ENCODE measurements at regions not wholly inside any gene's neighbourhood (a gene's known extent, or its start where the extent isn't known, plus 50 kb on each side); places are given as distances from the start of the nearest gene placed in this dataset.

- DNase-seq = peak; percentile 57
Observed at GRCh38 chr2:42930025-42930581, 137.7 kb upstream of the HAAO start.

DNA sequence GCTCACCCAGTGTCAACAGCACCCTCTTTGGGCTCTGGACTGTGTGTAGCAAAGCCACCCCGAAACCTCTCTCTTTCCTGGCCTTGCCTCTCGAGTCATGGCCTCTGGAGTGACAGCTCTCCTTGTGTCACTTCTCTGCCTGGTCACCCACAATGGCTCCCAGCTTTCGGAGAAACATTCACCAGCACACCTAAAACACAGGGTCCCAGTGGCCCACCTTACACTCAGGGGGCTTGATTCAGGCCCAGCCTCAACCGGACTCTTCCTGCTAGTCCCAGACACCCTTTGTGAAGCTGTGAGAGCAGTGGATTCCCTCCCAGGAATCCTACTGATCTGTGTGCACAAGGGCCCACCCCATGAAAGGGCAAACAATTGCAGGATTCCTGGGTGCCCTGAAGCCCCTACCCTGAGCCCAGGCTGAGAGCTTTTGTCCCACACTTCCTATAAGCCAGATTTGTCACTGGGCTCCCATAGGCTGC lies 137.2 kb upstream of the HAAO start:
- no peak for DNase-seq

DNA sequence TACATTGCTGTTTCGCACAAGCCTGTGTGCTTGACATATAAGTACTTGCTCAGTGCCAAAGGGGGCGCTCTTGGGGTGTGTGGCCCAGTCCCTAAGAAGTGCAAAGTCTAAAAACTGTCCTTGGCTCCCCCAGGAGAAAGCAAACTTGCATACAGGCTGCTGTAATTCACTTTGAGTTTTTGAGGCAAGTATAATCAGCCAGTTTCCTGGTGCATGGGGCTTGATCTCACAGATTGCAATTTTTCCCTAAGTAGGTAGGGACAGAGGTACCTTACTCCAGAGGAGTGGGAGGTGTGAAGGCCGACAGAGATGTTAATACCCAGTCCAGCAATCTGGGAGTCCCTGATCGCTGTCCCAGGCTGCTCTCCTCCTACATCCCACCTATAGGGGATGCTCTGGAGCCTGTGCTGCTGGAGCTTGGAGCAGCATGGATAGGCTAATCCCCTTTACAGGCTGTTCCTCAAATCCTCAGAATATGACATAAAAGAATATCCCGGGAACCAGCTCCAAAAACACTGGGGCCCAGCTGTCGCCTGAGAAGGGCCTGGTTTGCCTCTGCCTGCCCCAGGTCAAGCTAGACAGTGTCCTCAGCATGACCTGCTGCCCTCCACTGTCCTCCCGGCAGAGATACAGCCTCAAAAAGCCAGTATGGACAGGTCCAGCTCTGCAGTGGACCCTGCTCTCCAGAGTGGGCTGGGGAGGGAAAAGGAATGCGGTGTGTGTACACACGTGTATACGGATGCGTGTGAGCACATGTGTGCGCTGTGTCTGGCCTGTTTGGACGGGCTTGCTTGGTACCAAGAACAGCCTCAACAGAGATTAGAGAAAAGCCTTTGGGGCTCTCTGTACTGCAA lies 136.5 kb upstream of the HAAO start:
- peak; percentile 40 for DNase-seq

DNA sequence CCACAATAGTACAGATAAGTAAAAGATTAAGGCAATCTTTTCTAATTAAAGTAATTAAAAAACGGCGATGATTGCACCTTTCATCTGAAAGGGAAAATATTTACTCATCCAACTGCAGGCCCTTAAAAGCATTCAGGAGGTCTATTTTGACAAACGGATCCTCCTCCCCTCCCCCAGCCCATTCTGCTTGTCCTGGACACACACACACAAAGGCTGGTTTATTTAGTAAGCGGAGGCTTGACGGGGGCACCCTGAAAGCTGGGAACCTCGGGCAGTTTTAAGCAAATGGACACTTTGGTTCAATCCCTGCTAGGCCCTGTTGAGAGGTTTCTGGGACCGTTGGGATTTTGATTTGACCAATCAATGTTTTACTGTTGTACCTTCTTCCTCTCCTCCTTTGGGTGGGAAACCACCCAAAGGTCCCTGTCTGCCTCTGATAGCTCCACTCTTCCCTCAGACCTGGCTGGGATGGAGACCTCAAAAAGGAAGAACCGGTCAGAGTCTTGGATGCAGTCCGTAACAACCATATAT lies 135.8 kb upstream of the HAAO start:
- no peak for DNase-seq

GRCh38 chr2:42927334-42928160 lies 135.2 kb upstream of the HAAO start:
- no peak for DNase-seq

- no peak for DNase-seq
Observed at GRCh38 chr2:42926434-42927333, 134.3 kb upstream of the HAAO start.

- DNase-seq = no peak
Observed at GRCh38 chr2:42925742-42926433, 133.5 kb upstream of the HAAO start.

DNA sequence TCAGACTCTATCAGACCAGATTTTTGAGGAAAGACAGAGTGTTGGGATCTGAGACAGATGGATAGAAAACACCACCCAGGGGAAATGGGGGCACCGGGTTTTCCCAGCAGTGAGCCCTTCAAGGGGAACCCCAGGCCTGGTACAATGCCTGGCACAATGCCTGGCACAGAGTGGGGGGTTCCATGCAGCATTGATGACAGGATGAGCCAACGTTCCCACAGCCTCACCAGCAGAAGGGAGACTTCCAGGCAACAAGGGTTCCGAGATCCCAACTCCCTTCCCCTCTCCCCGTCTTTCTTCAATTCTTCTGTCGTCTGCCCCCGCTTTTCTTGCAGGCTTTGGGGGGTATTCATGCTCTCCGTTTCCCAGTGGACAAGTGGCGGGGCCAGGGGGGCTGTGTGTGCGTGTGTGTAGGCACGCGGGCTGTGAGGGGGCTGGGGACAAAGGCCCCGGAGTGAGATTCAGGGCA lies 132.1 kb upstream of the HAAO start:
- no peak for DNase-seq

- peak; percentile 47 for DNase-seq
Observed at GRCh38 chr2:42923580-42924417, 131.4 kb upstream of the HAAO start.

DNA sequence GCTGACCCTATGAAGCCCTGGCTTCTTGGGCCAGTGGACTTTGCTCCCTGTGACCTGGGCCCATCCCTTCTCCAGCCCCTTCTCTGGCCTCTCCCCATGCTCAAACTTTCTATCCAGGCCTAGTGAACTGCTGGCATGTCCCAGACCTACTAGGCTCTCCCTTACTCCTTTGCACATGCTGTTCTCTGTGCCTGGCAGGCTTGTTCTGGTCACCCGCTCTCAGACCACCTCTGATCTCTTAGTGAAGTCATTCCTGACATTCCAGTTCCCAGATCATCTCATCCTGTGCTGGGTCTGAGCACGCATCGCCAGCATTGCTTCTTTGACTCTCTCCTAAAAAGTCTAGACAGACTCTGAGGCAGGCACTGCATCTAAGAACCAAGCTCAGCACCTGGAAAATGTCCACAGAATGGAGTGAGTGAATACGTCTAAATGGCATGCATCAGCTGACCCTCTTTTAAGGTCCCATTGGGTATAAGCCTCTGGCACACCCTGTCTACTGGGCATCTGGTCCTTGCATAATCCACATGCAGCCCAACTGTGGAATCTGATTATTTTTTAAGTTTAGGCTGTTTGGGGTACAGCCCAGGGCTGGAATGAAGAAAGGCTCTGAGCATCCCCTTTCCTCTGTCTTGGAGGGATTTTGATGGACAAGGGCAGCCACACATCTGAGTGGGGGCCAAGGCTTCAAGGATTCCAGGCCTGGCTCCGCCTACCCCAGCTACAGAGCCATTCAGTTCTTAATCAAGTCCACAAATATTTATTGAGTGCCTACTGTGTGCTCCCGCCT lies 130.6 kb upstream of the HAAO start:
- peak; percentile 93 for DNase-seq

DNA sequence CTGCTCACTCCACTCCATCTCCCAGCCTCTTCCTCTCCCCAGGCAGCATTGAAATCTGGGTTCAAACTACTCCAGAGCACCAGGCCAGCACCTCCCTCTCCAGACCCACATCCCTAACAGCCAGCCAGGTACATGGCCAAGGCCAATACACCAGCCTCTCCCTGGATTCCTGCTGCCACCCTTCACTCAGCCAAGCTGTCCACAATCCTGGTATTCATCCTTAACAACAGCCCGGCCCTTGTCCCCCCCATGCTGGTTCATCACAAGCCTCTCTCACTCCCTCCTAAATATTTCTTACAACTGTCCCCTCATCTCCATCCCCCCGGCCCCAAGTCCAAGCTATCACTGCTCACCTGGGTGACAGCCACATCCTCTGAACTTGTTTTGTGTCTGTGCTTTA lies 129.9 kb upstream of the HAAO start:
- DNase-seq = no peak

- no peak for DNase-seq
Observed at GRCh38 chr2:42921721-42922120, 129.3 kb upstream of the HAAO start.

DNA sequence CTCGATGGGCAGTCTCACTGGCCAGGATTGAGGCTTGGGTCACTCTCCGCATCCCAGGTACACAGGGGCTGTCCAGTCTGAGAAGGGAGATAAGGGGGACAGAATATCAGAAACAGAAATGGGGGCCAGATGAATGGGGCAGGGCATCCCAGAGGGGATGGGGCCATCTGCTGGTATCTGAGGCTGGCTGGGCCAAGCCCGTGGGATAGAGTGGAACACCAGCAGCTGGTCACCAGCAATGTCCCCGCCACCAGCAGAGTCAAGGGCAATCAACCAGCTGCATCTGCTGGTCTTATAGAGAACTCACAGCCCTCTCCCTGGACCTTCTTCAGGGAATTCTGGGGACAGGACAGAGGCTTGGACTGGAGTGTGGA lies 128.8 kb upstream of the HAAO start:
- DNase-seq = no peak

DNA sequence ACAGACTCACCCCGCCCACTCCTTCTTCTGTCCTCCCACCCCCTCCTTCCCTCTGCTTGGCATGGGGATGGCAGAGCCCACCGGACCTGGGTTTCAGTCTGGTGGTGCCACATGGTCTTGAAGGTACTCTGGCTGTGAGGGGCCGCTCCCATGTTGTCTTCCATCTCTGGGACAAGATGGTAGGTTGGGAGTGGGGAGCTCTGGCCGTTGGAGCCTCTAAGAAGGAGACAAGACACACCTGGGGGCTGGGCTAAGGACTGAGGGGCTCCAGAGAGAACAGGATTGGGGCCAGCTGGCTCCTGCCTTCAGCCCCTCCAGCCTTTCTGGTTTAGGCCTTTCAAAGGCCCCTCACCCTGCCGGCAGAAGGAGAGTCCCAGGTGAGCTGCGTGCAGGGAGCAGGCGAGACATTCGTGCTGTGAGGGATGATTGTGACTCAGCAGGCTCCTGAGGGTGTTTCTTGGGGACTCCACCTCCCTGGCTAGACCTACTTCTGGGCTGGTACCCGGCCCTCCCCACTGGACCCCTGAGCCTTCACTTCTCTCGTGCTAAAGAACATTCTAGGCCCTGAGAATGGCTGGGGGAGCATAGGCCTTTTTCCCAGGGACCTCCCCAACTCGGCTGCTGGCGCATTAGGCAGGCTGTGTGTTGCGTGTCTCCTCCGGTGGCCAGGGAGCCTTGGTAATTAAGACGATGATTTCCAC lies 128.2 kb upstream of the HAAO start:
- no peak for DNase-seq

DNA sequence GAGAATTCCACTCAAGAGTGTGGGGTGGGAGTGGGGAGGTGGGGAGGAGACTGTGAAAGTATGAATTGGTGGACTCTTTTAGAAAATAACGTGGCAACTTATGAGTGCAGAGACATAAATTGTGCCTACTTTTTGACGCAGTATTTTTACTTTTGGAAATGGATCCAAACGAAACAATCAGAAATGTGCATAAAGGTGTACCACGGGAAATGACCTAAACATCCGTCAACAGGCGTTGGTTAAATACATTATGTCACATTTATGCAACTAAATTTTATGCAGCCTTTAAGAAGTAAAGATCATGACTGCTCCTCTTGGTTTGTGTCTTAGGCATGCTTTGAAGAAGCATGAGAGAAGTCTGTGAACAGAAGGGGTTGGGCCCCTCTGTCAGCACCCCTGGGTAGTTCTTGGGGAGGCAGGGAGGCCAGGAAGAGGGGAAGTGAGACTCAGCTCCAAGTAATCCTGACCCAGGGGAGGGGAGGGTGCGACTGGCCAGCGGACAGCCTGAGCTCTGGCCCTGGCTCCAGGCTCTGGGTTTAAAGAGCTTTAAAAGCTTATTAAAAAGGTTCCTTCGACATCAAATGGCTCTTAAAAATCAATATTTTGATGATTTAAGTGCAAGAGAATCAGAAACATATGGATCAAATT lies 126.4 kb upstream of the HAAO start:
- peak; percentile 29 for DNase-seq

- DNase-seq = no peak
Observed at GRCh38 chr2:42918041-42918440, 125.7 kb upstream of the HAAO start.

- peak; percentile 95 for DNase-seq
Observed at GRCh38 chr2:42917425-42917927, 125.1 kb upstream of the HAAO start.

DNA sequence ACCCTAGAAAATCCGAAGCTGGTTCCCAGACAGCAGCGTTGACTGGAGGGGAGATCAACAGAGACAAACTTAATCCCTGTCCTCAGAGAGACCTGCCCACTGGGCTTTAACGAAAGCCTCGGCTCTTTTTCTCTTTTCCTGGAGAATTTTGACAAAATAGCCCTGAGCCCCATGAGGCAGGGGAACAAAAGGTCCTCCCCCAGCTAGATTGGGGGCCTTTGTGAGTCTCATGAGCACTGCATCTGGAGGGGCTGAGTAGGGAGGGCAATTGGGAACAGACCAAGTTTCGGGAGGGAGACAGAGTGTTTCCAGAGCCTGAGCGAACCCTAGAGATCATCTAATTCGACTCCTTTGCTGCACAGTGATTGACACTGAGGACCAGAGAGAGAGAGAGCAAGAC lies 123.9 kb upstream of the HAAO start:
- no peak for DNase-seq

Data from fibroblast of skin of abdomen (primary cell).